Bronchial epithelial cell (primary cell): ENCODE measurements at regions not wholly inside any gene's neighbourhood (a gene's known extent, or its start where the extent isn't known, plus 50 kb on each side); places are given as distances from the start of the nearest gene placed in this dataset.

Source experiments
- DNase-seq: peaks from one replicate; pipeline ENCODE4 v3.0.0-alpha.2; 2010; ENCODE audit warnings: low read depth
- FAIRE-seq: peaks from 2 replicates; lab custom pipeline; 2011; peaks lifted over from hg19 to GRCh38; lab: Jason Lieb, UNC
- H3K27me3 ChIP-seq: 2 replicates; pipeline ENCODE4 v1.5.1; 2011; ENCODE audit warnings: low read length; ENCODE audit not compliant: control insufficient read depth, insufficient read depth
- H3K36me3 ChIP-seq: 2 replicates; pipeline ENCODE4 v1.5.1; 2011; ENCODE audit warnings: low read length; ENCODE audit not compliant: control insufficient read depth, insufficient read depth
- H3K4me3 ChIP-seq: 2 replicates; pipeline ENCODE4 v1.5.1; 2011; ENCODE audit warnings: mild to moderate bottlenecking, low read depth, low read length, control low read depth
- TF ChIP-seq, protein P1 (sequence below): IDR thresholded peaks from 2 replicates; pipeline ENCODE4 v1.5.1; 2011; ENCODE audit warnings: mild to moderate bottlenecking, moderate library complexity, low read length, control low read depth, inconsistent platforms; ENCODE audit not compliant: insufficient read depth, severe bottlenecking

DNA sequence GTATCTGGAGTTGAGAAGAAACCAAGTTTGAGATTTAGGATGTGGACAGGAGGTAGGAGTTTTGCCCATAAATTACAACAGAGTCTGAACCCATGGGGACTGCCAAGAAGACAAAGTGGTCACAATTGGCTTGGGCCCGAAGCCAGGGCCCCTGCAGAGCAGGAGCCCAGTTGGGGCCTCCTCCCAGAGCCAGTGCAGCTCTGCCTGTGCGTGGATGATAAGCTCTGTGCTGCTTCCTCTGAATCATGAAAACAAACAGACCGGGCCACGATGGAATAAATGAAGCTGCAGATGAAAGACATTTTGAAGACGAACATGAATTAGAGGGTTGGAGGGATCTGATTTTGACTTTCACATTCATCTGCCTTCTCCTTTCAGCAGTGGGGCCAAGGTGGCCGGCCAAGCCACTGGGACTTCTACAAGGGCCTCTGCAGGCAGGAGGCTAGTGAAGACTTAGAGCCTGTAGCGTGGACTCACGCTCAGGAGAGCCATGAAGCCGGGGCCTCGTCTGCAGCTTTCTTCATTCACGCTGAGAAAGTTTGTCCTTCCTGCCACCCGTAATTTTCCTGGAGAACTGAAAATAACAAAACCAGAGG is 156.8 kb upstream of the LYZL1 start:
- TF ChIP-seq, protein P1, sequence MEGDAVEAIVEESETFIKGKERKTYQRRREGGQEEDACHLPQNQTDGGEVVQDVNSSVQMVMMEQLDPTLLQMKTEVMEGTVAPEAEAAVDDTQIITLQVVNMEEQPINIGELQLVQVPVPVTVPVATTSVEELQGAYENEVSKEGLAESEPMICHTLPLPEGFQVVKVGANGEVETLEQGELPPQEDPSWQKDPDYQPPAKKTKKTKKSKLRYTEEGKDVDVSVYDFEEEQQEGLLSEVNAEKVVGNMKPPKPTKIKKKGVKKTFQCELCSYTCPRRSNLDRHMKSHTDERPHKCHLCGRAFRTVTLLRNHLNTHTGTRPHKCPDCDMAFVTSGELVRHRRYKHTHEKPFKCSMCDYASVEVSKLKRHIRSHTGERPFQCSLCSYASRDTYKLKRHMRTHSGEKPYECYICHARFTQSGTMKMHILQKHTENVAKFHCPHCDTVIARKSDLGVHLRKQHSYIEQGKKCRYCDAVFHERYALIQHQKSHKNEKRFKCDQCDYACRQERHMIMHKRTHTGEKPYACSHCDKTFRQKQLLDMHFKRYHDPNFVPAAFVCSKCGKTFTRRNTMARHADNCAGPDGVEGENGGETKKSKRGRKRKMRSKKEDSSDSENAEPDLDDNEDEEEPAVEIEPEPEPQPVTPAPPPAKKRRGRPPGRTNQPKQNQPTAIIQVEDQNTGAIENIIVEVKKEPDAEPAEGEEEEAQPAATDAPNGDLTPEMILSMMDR, result no peak
- no peak for FAIRE-seq

DNA sequence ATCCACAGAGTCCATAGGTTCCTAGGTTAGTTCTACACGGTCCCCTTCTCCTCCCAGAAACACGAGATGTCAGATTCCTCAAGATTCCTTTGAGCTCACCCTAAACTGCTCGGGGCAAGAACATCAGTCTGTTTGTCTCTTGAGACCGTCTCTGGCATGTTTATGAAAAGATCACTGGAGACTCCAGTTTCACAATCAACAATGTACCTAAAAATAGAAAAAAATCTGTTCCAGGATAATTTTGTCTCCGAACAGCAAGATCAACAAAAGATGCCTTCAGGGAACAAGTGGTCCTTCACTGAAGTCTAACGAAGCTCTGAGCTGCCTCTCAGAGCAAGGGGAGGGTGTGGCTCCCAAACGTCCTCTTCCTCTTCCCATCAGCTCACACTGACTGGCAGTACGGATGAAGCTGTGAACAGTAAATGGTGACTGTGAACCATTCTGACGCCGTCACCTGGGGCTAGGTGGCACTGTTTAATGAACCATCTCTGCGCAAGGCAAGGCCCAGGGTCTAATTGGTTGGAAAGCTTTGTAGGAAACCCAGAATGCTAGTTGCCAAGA is 156.2 kb upstream of the LYZL1 start:
- no peak for DNase-seq
- TF ChIP-seq, protein P1, result no peak
- no peaks in the 10 kb centered on the region for H3K36me3 ChIP-seq
- no peak overlapping the region for H3K4me3 ChIP-seq
- FAIRE-seq, result no peak
- H3K27me3 ChIP-seq, result no peaks in the 10 kb centered on the region

More for the DNA sequence above, 156.8 kb upstream of the LYZL1 start:
- no peak overlapping the region for H3K4me3 ChIP-seq
- no peaks in the 10 kb centered on the region for H3K27me3 ChIP-seq
- no peaks in the 10 kb centered on the region for H3K36me3 ChIP-seq
- no peak for DNase-seq

DNA sequence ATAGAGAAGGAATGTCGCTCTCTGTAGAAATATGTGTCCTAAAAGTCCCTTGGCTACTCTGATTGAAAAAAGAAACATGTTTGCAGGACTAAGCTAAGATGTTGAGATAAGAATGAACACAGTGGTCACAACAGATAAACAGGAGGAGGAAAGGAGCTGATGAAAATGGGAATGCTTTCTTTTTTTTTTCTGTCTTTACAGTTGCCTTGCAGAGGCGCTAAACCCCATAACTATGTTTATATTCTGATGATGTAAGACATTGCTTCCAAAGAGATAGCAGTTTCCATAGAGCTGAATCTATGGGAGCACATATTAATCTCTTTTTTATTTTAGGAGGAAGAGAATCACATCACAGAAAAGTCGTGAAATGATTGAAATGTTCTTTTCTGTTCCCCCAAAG is 153.5 kb upstream of the LYZL1 start:
- H3K36me3 ChIP-seq, result no peaks in the 10 kb centered on the region
- FAIRE-seq (no peak), DNase-seq (no peak)
- H3K27me3 ChIP-seq, result no peaks in the 10 kb centered on the region
- TF ChIP-seq, protein P1, result no peak
- no peak overlapping the region for H3K4me3 ChIP-seq

DNA sequence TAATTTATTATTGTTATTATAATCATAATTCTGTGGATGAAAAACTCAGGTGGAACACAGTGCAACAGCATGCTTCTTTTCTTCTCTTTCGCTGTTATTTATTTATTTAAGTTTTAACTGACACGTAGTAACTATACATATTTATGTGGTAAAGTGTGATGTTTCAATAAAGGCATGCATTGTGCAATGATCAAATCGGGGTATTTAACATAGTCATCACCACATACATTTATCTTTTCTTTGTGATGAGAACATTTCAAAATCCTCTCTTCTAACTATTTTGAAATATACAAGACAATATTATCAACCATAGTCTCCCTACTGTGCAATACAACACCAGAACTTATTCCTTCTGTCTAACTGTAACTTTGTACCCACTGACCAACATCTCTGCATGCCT is 152.5 kb upstream of the LYZL1 start:
- TF ChIP-seq, protein P1, result no peak
- DNase-seq (peak; percentile 20), FAIRE-seq (no peak)
- Histone ChIP-seq H3K4me3 (no peak overlapping the region), H3K36me3 (no peaks in the 10 kb centered on the region), H3K27me3 (no peaks in the 10 kb centered on the region)

DNA sequence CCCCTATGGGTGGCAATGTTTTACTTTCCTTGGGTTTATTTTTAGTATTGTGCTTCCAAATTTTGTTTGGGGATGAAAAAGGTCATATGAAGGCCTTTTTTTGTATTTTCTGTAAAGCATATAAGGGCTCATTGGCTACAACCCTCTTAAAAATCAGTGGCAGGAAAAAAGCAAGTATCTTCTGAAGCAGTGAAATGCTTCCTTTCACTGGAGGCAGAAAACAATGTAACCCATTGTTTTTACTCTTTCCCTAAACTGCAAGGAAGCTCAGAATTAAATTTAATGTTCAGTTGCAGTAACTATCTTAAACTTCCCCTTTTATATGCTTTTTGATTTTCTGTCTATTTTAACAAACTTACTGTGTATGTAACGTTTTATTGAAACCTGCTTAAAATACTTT is 148.7 kb upstream of the LYZL1 start:
- TF ChIP-seq, protein P1, result no peak
- Histone ChIP-seq H3K27me3 (no peaks in the 10 kb centered on the region), H3K36me3 (no peaks in the 10 kb centered on the region), H3K4me3 (no peak overlapping the region)
- no peak for DNase-seq
- no peak for FAIRE-seq

DNA sequence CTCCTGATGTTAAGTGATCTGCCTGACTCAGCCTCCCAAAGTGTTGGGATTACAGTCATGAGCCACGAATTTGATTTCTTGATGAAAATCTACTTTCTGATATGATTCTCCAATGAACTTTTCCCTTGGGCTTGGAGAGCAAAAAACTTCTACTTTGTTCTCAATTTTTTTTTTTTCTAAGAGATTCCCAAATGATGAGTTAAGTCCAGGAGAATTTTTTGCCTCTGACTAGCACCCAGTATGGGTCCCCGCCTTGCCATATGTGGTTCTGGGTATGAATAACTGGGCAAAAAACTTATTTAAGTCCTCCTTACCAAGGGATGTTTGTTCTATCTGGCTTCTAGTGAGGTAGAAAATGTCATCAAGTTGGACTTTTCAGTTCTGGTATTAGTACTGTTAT is 147.9 kb upstream of the LYZL1 start:
- no peak for FAIRE-seq
- no peaks in the 10 kb centered on the region for H3K27me3 ChIP-seq
- no peaks in the 10 kb centered on the region for H3K36me3 ChIP-seq
- H3K4me3 ChIP-seq, result no peak overlapping the region
- peak; percentile 57 for DNase-seq
- TF ChIP-seq, protein P1, result no peak
